K562 (cell line): ENCODE measurements at regions not wholly inside any gene's neighbourhood (a gene's known extent, or its start where the extent isn't known, plus 50 kb on each side); places are given as distances from the start of the nearest gene placed in this dataset.

ENCODE experiments used
- BRF2 ChIP-seq: IDR thresholded peaks from 3 replicates; pipeline ENCODE4 v1.6.1; 2011; ENCODE audit warnings: borderline replicate concordance, mild to moderate bottlenecking; ENCODE audit not compliant: insufficient read length, insufficient read depth
- CTCF ChIP-seq, 3 experiments: IDR thresholded peaks in 2 of 3; conservative IDR thresholded peaks in 1 of 3; 2 replicates each; pipeline ENCODE4 v1.5.1; 2011 to 2012; ENCODE audit warnings: low read length in 3 of 3, mild to moderate bottlenecking in 3 of 3, control low read depth in 2 of 3, improper control_type of control experiment in 1 of 3, inconsistent platforms in 1 of 3, low read depth in 1 of 3, mixed read lengths in 1 of 3, moderate library complexity in 1 of 3; ENCODE audit not compliant: insufficient read depth in 2 of 3
- FOXP4 ChIP-seq: sonication (generic); formaldehyde crosslinking; IDR thresholded peaks from 2 replicates; pipeline ENCODE4 v1.8.0; 2022; ENCODE audit warnings: mild to moderate bottlenecking, missing genetic modification reagents, borderline replicate concordance
- KAT2B ChIP-seq: IDR thresholded peaks from one replicate; pipeline ENCODE4 v1.6.1; 2012; ENCODE audit warnings: low read depth, mild to moderate bottlenecking, control low read depth, inconsistent platforms, low read length, moderate library complexity
- MXD1 ChIP-seq: fragments of 250-450 bp; sonication (Bioruptor Pico); IDR thresholded peaks from 2 replicates; pipeline ENCODE4 v1.8.0; 2021; ENCODE audit warnings: borderline replicate concordance, mild to moderate bottlenecking, moderate library complexity; ENCODE audit not compliant: poor library complexity, severe bottlenecking
- POLR2A ChIP-seq: fragments of 450-650 bp; conservative IDR thresholded peaks from 2 replicates; pipeline ENCODE4 v1.6.1; 2016
- REST ChIP-seq, 2 experiments: fragments of 450-650 bp; formaldehyde crosslinking in 1 of 2; IDR thresholded peaks; 2 replicates each; pipeline versions ENCODE4 v1.4.0 to v1.6.1; 2014 to 2020; ENCODE audit warnings: mild to moderate bottlenecking in 2 of 2, borderline replicate concordance in 1 of 2, low read depth in 1 of 2
- RREB1 ChIP-seq: fragments of 250-450 bp; sonication (Bioruptor Pico); IDR thresholded peaks from 2 replicates; pipeline ENCODE4 v1.4.0; 2020
- THAP7 ChIP-seq: fragments of 250-450 bp; sonication (Bioruptor Pico); IDR thresholded peaks from 2 replicates; pipeline ENCODE4 v1.5.0; 2021
- ZNF174 ChIP-seq: fragments of 250-450 bp; sonication (Bioruptor Pico); IDR thresholded peaks from 2 replicates; pipeline ENCODE4 v1.4.0; 2020; ENCODE audit warnings: mild to moderate bottlenecking
- ZNF224 ChIP-seq: sonication (generic); formaldehyde crosslinking; IDR thresholded peaks from 2 replicates; pipeline ENCODE4 v1.8.0; 2022; ENCODE audit warnings: mild to moderate bottlenecking, missing genetic modification reagents
- ZSCAN29 ChIP-seq: fragments of 450-650 bp; IDR thresholded peaks from 2 replicates; pipeline ENCODE4 v1.6.1; 2017

GRCh38 chr4:60259781-60260180 lies 940.3 kb upstream of the ADGRL3 start:
- TF ChIP-seq BRF2 (no peak), THAP7 (CRISPR knock-in tag) (no peak), RREB1 (no peak), MXD1 (CRISPR knock-in tag) (no peak), POLR2A (no peak), CTCF (IDR thresholded peaks at IDR 0.05 in 2 of 3, conservative IDR thresholded peaks at IDR 0.05 in 1 of 3; ENCODE audit: insufficient read depth in 2 of 3, low read depth in 1 of 3, low read length in 3 of 3) (no peak), ZNF224 (CRISPR knock-in tag) (no peak), KAT2B (no peak), FOXP4 (CRISPR knock-in tag) (no peak), ZNF174 (CRISPR knock-in tag) (no peak), REST (IDR thresholded peaks at IDR 0.05; ENCODE audit: borderline replicate concordance) (no peak), REST (CRISPR knock-in tag; IDR thresholded peaks at IDR 0.05; ENCODE audit: low read depth) (no peak), ZSCAN29 (no peak)
